Panc1 (cell line): ENCODE measurements at regions not wholly inside any gene's neighbourhood (a gene's known extent, or its start where the extent isn't known, plus 50 kb on each side); places are given as distances from the start of the nearest gene placed in this dataset.

Experiments used
- ATAC-seq: fragments of 200-7000 bp; cut with Tn5 transposase; 2 replicates; pipeline ENCODE4 v1.9.1; 2020; ENCODE audit warnings: mild to moderate bottlenecking, moderate library complexity
- BruUV-seq: library from RNA; stranded (reverse); fragments of 400-500 nt; replicated peaks from 2 replicates; lab custom pipeline; 2021; lab: Mats Ljungman, UMichigan
- CTCF ChIA-PET: fragments of 300-600 bp; sonication (Branson Sonifier 250); formaldehyde crosslinking; loops from one replicate; lab custom pipeline; 2022; ENCODE audit warnings: antibody characterized with exemption; lab: Charles Lee
- POLR2A ChIA-PET: fragments of 300-600 bp; sonication (Branson Sonifier 250); formaldehyde crosslinking; loops from one replicate; lab custom pipeline; 2022; ENCODE audit warnings: antibody characterized with exemption; lab: Charles Lee
- DNase-seq: peaks from one replicate; pipeline ENCODE4 v3.0.0-alpha.2; 2010; ENCODE audit warnings: low read depth, low spot score
- H3K27ac ChIP-seq: 2 replicates; pipeline ENCODE4 v1.5.1; 2011; ENCODE audit warnings: mild to moderate bottlenecking, low read length, inconsistent platforms
- H3K27me3 ChIP-seq: fragments of 200-500 bp; sonication (Bioruptor generic); 2 replicates; pipeline ENCODE4 v1.6.0; 2014; ENCODE audit warnings: low read length, inconsistent platforms; ENCODE audit not compliant: control insufficient read depth, insufficient read depth
- H3K36me3 ChIP-seq: fragments of 200-500 bp; sonication (Bioruptor generic); 2 replicates; pipeline ENCODE4 v1.5.1; 2014; ENCODE audit warnings: inconsistent platforms, mild to moderate bottlenecking, low read length, moderate library complexity; ENCODE audit not compliant: control insufficient read depth, insufficient read depth
- H3K4me1 ChIP-seq: 2 replicates; pipeline ENCODE4 v1.5.1; 2011; ENCODE audit warnings: inconsistent platforms, mild to moderate bottlenecking, low read length, moderate library complexity; ENCODE audit not compliant: control insufficient read depth, insufficient read depth
- H3K4me3 ChIP-seq, 2 experiments: 2 replicates each; pipeline ENCODE4 v1.5.1; 2011 to 2012; ENCODE audit warnings: low read depth in 2 of 2, low read length in 2 of 2, mild to moderate bottlenecking in 2 of 2, inconsistent platforms in 1 of 2, moderate library complexity in 1 of 2
- H3K9me3 ChIP-seq: fragments of 200-500 bp; sonication (Bioruptor generic); 2 replicates; pipeline ENCODE4 v1.5.1; 2014; ENCODE audit warnings: low read depth, mild to moderate bottlenecking, inconsistent platforms, low read length, moderate library complexity; ENCODE audit not compliant: control insufficient read depth, insufficient read depth
- POLR2AphosphoS5 ChIP-seq: IDR thresholded peaks from 2 replicates; pipeline ENCODE4 v1.6.1; 2012; ENCODE audit warnings: mild to moderate bottlenecking, low read depth, low read length, moderate library complexity
- SIN3A ChIP-seq: IDR thresholded peaks from 2 replicates; pipeline ENCODE4 v1.6.1; 2012; ENCODE audit warnings: low read depth, mild to moderate bottlenecking, low read length, moderate library complexity, borderline replicate concordance; ENCODE audit not compliant: insufficient read depth
- TCF7L2 ChIP-seq: IDR thresholded peaks from 2 replicates; pipeline ENCODE4 v1.6.1; 2011; ENCODE audit warnings: mild to moderate bottlenecking, low read depth, low read length, inconsistent platforms
- in situ Hi-C: cut with HindIII; loops from 2 replicates; pipeline ENCODE4 v1.10.0; 2016; ENCODE audit warnings: low sequenced_read_pairs, low pct_unique_long_range_greater_than_20kb
- intact Hi-C: fragments of 100-400 bp; cut with micrococcal nuclease; formaldehyde crosslinking; loops from one replicate; pipeline ENCODE4 v1.10.0; 2022; ENCODE audit not compliant: unreplicated experiment
- TF ChIP-seq, protein P1 (sequence below), 2 experiments: IDR thresholded peaks; 2 replicates each; pipeline ENCODE4 v1.6.1; 2011 to 2012; ENCODE audit warnings: low read depth in 2 of 2, control low read depth in 1 of 2, low read length in 1 of 2, mild to moderate bottlenecking in 1 of 2, moderate library complexity in 1 of 2; ENCODE audit not compliant: insufficient read depth in 1 of 2
- TF ChIP-seq, protein P2 (sequence below): fragments of 450-650 bp; IDR thresholded peaks from 2 replicates; pipeline ENCODE4 v1.5.1; 2017; ENCODE audit warnings: mild to moderate bottlenecking

DNA sequence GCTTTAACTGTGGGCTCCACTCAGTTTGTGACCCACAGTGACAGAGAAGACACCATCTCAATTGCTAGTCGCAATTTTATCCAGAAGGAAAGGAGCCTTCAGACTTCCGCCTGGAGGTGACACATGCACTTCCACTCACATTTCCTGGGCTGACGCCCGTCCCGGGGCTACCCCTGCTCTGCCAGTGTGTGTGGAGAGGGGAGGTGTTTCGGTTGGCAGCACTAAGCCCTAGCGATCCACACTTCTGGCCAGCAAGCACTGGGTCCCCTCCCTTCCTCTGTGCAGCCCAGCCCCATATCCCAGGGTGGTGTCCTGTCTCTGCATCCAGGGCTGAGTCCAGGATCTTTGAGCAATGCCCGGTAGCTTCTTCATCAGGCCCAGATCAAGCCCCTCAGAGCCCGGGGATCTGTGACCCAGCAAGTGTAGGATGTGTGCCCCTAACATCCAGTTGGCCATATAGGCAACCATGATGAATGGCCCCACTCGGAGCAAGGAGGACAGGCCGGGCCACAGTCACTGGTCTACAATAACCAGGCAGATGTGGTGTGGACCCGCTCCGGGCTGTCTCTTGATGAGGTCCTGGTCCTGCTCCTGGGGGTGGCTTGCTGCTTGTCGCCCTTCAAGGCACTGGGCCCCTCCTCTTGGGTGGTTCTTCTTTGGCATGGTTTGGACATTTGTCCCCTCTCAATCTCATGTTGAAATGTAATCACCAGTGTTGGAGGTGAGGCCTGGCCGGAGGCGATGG, 141.9 kb upstream of the SPACA7 start:
- H3K36me3 ChIP-seq = no peaks in the 10 kb centered on the region
- CTCF ChIA-PET = no interaction called here
- no peak for DNase-seq
- TF ChIP-seq TCF7L2 = no peak
- TF ChIP-seq, protein P1, sequence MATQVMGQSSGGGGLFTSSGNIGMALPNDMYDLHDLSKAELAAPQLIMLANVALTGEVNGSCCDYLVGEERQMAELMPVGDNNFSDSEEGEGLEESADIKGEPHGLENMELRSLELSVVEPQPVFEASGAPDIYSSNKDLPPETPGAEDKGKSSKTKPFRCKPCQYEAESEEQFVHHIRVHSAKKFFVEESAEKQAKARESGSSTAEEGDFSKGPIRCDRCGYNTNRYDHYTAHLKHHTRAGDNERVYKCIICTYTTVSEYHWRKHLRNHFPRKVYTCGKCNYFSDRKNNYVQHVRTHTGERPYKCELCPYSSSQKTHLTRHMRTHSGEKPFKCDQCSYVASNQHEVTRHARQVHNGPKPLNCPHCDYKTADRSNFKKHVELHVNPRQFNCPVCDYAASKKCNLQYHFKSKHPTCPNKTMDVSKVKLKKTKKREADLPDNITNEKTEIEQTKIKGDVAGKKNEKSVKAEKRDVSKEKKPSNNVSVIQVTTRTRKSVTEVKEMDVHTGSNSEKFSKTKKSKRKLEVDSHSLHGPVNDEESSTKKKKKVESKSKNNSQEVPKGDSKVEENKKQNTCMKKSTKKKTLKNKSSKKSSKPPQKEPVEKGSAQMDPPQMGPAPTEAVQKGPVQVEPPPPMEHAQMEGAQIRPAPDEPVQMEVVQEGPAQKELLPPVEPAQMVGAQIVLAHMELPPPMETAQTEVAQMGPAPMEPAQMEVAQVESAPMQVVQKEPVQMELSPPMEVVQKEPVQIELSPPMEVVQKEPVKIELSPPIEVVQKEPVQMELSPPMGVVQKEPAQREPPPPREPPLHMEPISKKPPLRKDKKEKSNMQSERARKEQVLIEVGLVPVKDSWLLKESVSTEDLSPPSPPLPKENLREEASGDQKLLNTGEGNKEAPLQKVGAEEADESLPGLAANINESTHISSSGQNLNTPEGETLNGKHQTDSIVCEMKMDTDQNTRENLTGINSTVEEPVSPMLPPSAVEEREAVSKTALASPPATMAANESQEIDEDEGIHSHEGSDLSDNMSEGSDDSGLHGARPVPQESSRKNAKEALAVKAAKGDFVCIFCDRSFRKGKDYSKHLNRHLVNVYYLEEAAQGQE (IDR thresholded peaks at IDR 0.05; ENCODE audit: insufficient read depth in 1 of 2, low read depth in 2 of 2, low read length in 1 of 2) = no peak
- no peak overlapping the region for H3K27ac ChIP-seq
- no peak overlapping the region for H3K4me3 ChIP-seq
- H3K9me3 ChIP-seq = no peaks in the 10 kb centered on the region
- intact Hi-C loops = no loop called here
- ATAC-seq = no peak
- POLR2A ChIA-PET = no interaction called here
- in situ Hi-C loops = no loop called here
- H3K4me1 ChIP-seq = no peaks in the 10 kb centered on the region
- H3K27me3 ChIP-seq = no peaks in the 10 kb centered on the region; the same call in 1 of the 2 replicates
- BruUV-seq = no TSS peak

DNA sequence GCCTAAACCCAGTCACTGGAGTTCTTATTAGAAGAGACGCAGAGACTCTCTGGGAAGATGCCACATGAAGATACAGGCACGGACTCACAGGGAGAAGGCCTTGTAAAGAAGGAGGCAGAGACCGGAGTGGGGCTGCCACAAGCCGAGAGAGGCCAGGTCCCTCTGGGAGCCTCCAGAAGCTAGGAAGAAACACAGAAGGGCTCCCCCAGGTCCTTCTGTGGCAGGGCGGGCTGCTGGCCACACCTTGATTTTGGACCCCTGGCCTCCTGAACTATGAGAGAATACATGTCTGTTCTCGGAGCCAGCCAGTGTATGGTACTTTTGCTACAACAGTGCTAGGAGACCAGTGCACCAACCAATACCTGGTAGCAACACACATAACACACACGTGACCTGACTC, 140.1 kb upstream of the SPACA7 start:
- H3K4me1 ChIP-seq = no peaks in the 10 kb centered on the region
- ChIA-PET POLR2A (no interaction called here), CTCF (no interaction called here)
- no peak overlapping the region for H3K27ac ChIP-seq
- BruUV-seq = no TSS peak
- H3K4me3 ChIP-seq = no peak overlapping the region
- ATAC-seq (no peak), DNase-seq (no peak)
- TF ChIP-seq POLR2AphosphoS5 (no peak), TCF7L2 (no peak), SIN3A (no peak)
- TF ChIP-seq, protein P2, sequence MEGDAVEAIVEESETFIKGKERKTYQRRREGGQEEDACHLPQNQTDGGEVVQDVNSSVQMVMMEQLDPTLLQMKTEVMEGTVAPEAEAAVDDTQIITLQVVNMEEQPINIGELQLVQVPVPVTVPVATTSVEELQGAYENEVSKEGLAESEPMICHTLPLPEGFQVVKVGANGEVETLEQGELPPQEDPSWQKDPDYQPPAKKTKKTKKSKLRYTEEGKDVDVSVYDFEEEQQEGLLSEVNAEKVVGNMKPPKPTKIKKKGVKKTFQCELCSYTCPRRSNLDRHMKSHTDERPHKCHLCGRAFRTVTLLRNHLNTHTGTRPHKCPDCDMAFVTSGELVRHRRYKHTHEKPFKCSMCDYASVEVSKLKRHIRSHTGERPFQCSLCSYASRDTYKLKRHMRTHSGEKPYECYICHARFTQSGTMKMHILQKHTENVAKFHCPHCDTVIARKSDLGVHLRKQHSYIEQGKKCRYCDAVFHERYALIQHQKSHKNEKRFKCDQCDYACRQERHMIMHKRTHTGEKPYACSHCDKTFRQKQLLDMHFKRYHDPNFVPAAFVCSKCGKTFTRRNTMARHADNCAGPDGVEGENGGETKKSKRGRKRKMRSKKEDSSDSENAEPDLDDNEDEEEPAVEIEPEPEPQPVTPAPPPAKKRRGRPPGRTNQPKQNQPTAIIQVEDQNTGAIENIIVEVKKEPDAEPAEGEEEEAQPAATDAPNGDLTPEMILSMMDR = no peak
- TF ChIP-seq, protein P1 (IDR thresholded peaks at IDR 0.05; ENCODE audit: insufficient read depth in 1 of 2, low read depth in 2 of 2, low read length in 1 of 2) = no peak
- H3K36me3 ChIP-seq = no peaks in the 10 kb centered on the region
- no peaks in the 10 kb centered on the region for H3K9me3 ChIP-seq
- in situ Hi-C loops (no loop called here), intact Hi-C loops (no loop called here)
- H3K27me3 ChIP-seq = no peaks in the 10 kb centered on the region; the same call in 1 of the 2 replicates
